Brain microvascular endothelial cell (primary cell): ENCODE measurements at regions not wholly inside any gene's neighbourhood (a gene's known extent, or its start where the extent isn't known, plus 50 kb on each side); places are given as distances from the start of the nearest gene placed in this dataset.

Source experiments
- DNase-seq: peaks from one replicate; pipeline ENCODE4 v3.0.0-alpha.2; 2020
- H3K27ac ChIP-seq: fragments of 250-450 bp; sonication (Bioruptor Pico); 2 replicates; pipeline ENCODE4 v1.5.1; 2020; ENCODE audit warnings: mild to moderate bottlenecking, moderate library complexity
- H3K27me3 ChIP-seq: fragments of 250-450 bp; sonication (Bioruptor Pico); replicated peaks from 2 replicates; pipeline ENCODE4 v1.5.1; 2020; ENCODE audit warnings: mild to moderate bottlenecking
- H3K36me3 ChIP-seq: fragments of 250-450 bp; sonication (Bioruptor Pico); replicated peaks from 2 replicates; pipeline ENCODE4 v1.5.1; 2020; ENCODE audit warnings: mild to moderate bottlenecking
- H3K4me3 ChIP-seq: 2 replicates; pipeline ENCODE4 v1.5.1; 2011; ENCODE audit warnings: low read depth, mild to moderate bottlenecking, control low read depth, low read length, moderate library complexity
- in situ Hi-C: cut with HindIII; loops from 2 replicates; pipeline ENCODE4 v1.10.0; 2017; ENCODE audit warnings: low sequenced_read_pairs, low pct_ligation_motif_present
- TF ChIP-seq, protein P1 (sequence below): IDR thresholded peaks from 2 replicates; pipeline ENCODE4 v1.5.1; 2011; ENCODE audit warnings: low read depth, mild to moderate bottlenecking, moderate library complexity, low read length, control low read depth, inconsistent platforms; ENCODE audit errors: missing control alignments

DNA sequence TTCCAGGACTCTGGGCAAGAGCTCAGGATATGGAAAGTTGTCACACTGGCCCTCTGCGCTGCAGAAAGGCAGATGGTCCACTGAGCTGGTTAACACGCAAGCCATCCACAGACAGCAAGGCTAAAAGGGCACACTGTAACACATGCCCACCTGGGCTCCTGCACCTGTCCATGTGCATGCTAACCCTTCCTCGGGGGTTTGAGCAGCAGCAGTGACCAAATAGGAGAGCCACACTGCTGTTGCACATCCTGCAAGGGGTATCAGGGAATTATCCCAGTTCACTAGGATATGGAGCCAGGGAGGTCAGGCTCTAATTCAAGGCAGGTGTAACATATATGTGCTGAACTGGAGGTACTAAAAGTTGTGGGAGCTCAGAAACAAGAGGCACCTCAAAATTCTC is 471.0 kb upstream of the CDH5 start:
- in situ Hi-C loops: no loop called here
- no peak overlapping the region for H3K4me3 ChIP-seq
- no peak overlapping the region for H3K27ac ChIP-seq
- no peaks in the 10 kb centered on the region for H3K36me3 ChIP-seq
- TF ChIP-seq, protein P1, sequence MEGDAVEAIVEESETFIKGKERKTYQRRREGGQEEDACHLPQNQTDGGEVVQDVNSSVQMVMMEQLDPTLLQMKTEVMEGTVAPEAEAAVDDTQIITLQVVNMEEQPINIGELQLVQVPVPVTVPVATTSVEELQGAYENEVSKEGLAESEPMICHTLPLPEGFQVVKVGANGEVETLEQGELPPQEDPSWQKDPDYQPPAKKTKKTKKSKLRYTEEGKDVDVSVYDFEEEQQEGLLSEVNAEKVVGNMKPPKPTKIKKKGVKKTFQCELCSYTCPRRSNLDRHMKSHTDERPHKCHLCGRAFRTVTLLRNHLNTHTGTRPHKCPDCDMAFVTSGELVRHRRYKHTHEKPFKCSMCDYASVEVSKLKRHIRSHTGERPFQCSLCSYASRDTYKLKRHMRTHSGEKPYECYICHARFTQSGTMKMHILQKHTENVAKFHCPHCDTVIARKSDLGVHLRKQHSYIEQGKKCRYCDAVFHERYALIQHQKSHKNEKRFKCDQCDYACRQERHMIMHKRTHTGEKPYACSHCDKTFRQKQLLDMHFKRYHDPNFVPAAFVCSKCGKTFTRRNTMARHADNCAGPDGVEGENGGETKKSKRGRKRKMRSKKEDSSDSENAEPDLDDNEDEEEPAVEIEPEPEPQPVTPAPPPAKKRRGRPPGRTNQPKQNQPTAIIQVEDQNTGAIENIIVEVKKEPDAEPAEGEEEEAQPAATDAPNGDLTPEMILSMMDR: no peak
- DNase-seq: no peak
- no peaks in the 10 kb centered on the region for H3K27me3 ChIP-seq

GRCh38 chr16:65890203-65890602 is 476.3 kb upstream of the CDH5 start:
- in situ Hi-C loops: no loop called here
- H3K27me3 ChIP-seq: no peaks in the 10 kb centered on the region
- no peak overlapping the region for H3K27ac ChIP-seq
- TF ChIP-seq, protein P1: no peak
- H3K36me3 ChIP-seq: no peaks in the 10 kb centered on the region
- H3K4me3 ChIP-seq: no peak overlapping the region
- DNase-seq: no peak

GRCh38 chr16:65889533-65889966 is 476.9 kb upstream of the CDH5 start:
- TF ChIP-seq, protein P1: no peak
- in situ Hi-C loops: no loop called here
- no peak for DNase-seq
- Histone ChIP-seq H3K4me3 (no peak overlapping the region), H3K27ac (no peak overlapping the region), H3K27me3 (no peaks in the 10 kb centered on the region), H3K36me3 (no peaks in the 10 kb centered on the region)

- Histone ChIP-seq H3K4me3 (no peak overlapping the region), H3K36me3 (no peaks in the 10 kb centered on the region), H3K27me3 (no peaks in the 10 kb centered on the region), H3K27ac (no peak overlapping the region)
- in situ Hi-C loops: no loop called here
- TF ChIP-seq, protein P1: no peak
- no peak for DNase-seq
These were observed 478.3 kb upstream of the CDH5 start for GRCh38 chr16:65888201-65888600.

- no peak for DNase-seq
- Histone ChIP-seq H3K4me3 (no peak overlapping the region), H3K36me3 (no peaks in the 10 kb centered on the region), H3K27me3 (no peaks in the 10 kb centered on the region), H3K27ac (no peak overlapping the region)
- in situ Hi-C loops: no loop called here
- TF ChIP-seq, protein P1: no peak
These were observed 482.5 kb upstream of the CDH5 start for GRCh38 chr16:65884018-65884417.

DNA sequence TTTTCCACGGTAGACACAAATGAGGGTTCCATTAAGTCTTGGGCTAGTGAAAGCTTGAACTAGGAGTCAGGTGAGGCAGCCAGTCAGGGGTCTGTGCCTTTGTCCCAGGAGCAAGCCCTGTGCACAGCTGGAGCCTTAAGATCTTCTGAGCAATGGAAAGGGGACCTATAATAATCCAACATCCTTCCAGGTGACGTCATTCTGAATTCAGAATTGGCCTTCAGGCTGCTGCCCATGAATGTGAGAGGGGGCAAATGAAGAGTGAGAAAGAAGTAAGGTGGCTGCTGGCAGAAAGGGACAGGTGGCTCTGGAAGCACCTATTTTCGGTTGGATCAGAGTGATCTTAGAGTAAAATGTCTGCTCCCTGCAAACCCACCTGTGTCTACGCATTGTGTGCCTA is 488.1 kb upstream of the CDH5 start:
- in situ Hi-C loops: no loop called here
- Histone ChIP-seq H3K4me3 (no peak overlapping the region), H3K27ac (no peak overlapping the region), H3K36me3 (no peaks in the 10 kb centered on the region), H3K27me3 (no peaks in the 10 kb centered on the region)
- no peak for DNase-seq
- TF ChIP-seq, protein P1: no peak
